GM21529 (cell line): ENCODE measurements at regions not wholly inside any gene's neighbourhood (a gene's known extent, or its start where the extent isn't known, plus 50 kb on each side); places are given as distances from the start of the nearest gene placed in this dataset.

Source experiments
- ATAC-seq: cut with Tn5 transposase; IDR thresholded peaks from one replicate; pipeline ENCODE4 v1.9.1; 2021; ENCODE audit not compliant: unreplicated experiment

DNA sequence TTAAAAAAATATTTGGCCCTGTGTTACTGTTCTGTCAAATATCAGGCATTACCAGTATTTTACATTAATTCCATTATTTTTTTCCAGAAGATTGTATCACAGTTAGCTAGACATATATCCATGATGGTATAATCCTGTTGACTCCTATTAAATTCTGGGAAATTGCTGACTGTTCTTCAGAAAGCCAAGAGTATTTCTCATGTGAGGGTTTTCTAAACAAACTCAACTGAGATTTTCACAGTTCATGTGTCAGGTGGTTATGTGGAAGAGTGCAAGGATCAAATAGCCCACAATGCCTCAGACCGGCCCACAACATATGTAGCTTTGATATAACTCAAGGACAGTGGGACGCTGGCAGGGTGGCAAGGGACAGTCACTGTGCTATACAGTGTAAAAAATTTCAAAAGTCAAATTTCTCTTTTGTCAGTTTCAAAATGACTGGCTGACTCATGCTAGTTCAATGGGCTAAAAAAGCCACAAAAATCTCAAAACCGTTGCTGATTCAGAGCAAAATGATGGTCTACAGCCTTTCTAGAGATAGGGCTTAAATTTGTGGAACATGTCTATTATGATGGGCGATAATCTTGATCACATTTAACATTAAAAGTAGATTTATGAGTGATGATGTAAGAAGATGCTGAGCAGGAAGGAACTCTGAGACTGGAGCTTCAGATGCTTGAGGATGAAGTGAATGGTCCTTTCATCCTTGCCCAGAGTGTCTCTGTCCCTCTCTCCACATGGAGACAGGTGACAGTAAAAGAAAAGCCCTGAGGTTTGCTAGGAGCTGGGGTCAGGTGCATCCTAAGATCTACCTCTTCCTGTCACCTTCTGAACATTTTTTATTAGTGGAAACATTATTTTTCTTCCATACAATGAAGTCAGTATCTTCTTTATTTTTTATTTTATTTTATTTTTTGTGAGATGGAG, 175.8 kb upstream of the PIEZO2 start:
- ATAC-seq, result peak; percentile 92

DNA sequence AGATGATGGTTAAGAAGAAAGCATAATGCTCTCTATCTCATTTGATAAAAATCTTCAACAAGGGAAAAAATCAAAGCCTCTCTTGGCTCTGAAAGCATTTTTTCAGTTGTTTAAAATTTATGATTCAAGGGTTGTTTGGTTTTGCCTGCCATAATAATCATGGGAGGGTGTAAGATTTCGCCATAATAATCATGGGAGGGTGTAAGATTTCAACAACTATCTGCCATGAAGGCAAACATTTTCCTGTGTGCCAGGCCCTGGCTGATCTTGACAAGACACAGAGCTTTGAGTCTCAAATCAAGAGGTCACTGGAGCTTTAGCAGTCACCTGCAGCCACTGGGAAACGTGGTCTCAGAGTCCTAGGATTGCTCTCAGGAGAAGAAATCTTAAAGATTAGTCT, 175.1 kb upstream of the PIEZO2 start:
- no peak for ATAC-seq

- ATAC-seq, result no peak
Observed at GRCh38 chr18:11323359-11323819, 174.0 kb upstream of the PIEZO2 start.

GRCh38 chr18:11322716-11323115, 173.3 kb upstream of the PIEZO2 start:
- ATAC-seq, result no peak

DNA sequence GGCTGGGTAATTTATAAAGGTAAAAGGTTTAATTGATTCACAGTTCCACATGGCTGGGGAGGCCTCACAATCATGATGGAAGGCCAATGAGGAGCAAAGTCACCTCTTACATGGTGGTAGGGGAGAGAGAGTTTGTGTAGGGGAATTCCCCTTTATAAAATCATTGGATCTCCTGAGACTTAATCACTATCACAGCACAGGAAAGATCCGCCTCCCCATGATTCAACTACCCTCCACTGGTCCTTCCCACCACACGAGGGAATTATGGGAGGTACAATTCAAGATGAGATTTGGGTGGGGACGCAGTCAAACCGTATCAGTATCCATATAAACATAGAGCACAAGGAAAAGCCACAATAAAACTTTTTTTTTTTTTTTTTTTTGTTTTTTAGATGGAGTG, 172.6 kb upstream of the PIEZO2 start:
- ATAC-seq, result no peak

DNA sequence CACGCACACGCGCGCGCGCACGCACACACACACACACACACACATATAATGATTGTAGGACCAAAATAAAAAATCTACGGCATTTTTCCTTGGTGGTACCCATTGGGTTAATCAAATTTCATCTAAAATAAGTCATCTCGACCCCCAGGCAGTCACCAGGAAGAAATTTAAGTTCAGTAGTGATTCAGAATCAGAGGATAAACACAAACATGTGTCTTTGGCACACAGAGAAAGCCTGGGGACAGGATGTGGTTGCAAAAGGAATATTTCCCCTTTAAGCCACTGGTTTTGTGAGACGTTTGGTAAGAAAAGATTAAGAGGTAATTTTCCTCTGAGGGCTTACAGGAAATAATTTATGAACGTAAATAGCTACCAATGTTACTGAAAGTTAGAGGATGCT, 171.6 kb upstream of the PIEZO2 start:
- no peak for ATAC-seq

DNA sequence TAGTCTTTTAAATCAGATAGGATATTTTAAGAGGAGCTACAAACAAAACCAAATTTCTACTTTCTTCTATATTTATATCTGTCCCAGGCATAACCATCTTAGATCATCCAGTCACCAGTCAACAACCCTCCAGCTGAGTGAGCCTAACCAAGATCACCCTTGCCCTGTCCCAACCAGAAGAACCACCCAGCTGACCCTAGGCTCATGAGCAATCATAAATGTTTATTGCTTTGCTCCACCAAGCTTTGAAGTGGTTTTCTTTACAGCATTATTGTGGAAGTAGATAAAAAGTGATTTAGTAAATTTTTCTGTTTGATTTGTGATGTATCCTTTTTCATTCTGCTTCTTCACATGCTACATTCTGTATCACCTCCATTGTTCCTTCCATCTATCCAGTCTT, 167.2 kb upstream of the PIEZO2 start:
- ATAC-seq, result no peak

DNA sequence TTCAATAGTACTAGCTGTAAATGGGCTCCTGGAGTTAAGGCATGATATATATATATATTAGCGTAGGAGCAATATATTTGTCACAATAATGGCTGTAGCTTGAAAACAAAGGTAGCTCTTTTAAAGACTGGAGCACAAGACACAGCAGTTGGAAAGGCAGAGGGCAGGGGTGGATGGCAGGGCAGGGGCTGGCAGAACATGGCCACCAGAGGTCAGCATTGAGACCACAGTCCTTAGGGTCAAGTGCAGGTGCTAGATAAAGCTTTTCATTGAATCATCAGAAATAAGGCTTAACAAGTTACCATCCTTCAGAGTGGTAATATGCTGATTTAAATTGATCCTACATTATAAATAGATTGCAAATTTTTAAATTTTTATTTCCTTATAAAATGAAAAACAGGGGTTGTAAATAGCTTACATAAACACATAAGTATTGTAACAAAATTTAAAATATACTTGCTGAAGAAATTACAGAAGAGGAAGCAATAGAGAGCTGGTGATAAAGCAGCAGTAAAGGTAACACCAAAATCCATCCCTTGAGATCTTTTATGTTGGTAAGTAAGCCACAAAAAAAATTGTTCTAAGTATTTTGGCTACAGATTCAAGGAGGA, 161.2 kb upstream of the PIEZO2 start:
- ATAC-seq, result peak; percentile 51

- no peak for ATAC-seq
Observed at GRCh38 chr18:11309172-11309571, 159.8 kb upstream of the PIEZO2 start.

GRCh38 chr18:11308499-11308898, 159.1 kb upstream of the PIEZO2 start:
- ATAC-seq, result no peak

- no peak for ATAC-seq
Observed at GRCh38 chr18:11307716-11308115, 158.3 kb upstream of the PIEZO2 start.

DNA sequence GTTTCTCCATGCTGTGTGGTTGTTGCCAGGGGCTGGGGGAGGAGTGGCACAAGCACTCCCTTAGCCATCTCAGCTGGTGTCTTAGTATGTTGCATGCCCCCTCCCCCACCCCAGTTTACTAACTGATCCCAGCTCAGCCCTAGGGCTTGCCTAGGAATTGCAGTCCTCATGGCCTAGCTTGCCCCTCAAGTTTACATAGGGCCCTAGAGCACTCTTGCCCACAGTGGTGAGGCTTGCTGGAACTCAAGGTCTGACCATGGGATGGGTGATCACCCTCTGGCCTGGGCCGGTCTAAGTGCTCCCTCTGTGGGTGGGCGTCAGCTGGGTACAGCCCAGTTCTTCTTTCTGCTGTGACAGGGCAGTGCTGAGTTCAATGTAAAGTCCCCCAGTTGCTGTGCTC, 156.1 kb upstream of the PIEZO2 start:
- ATAC-seq, result no peak

DNA sequence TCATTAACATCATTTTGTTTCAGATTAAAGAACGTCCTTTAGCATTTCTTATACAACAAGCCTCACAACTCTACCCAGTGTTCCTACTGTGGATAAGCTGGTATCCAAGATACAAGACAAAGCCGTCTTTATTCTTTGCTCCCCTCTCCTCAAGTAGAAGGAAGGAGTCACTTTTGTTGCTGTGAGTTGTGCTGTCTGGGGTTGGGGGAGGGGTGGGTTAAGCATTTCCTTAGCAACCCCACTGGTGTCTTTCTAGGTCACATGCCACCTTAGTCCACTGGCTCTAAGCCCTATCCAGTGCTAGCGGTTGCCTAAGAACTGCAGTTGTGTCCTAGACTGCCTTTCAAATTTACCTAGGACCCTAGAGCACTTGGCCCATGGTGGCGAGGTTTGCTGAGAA, 155.6 kb upstream of the PIEZO2 start:
- no peak for ATAC-seq

GRCh38 chr18:11296946-11297345, 147.6 kb upstream of the PIEZO2 start:
- no peak for ATAC-seq

- no peak for ATAC-seq
Observed at GRCh38 chr18:11293794-11294193, 144.4 kb upstream of the PIEZO2 start.

GRCh38 chr18:11290786-11291185, 141.4 kb upstream of the PIEZO2 start:
- no peak for ATAC-seq

DNA sequence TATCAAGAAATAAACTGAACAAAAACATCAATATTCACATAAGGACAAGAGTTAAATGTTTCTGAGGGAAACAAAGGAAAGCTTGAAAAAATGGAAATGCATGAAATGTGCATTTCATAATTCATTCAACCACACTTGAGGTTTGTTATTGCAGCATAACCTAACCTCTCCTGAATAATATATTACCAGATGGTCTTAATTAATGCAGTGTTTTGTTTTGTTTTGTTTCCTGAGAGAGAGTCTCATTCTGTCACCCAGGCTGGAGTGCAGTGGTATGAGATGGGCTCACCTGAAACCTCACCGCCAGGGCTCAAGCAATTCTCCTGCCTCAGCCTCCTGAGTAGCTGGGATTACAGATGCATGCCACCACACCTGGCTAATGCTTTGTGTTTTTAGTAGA, 139.9 kb upstream of the PIEZO2 start:
- no peak for ATAC-seq

DNA sequence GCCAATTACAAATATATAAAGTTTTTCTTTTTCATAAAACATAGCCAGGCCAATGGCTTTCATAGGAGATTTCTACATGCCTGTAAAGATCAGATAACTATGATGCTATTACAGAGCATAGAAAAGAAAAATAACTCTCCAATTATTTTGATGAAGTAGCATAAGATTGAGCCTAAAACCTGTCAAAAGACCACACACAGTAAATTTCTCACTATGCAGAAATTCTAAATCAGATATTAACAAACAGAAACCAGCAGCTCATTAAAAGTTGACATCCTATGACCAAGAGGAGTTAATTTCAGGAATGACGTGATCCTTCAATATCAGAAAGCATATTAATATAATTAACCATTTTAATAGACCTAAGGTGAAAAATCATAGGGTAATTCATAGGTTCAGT, 139.0 kb upstream of the PIEZO2 start:
- no peak for ATAC-seq

DNA sequence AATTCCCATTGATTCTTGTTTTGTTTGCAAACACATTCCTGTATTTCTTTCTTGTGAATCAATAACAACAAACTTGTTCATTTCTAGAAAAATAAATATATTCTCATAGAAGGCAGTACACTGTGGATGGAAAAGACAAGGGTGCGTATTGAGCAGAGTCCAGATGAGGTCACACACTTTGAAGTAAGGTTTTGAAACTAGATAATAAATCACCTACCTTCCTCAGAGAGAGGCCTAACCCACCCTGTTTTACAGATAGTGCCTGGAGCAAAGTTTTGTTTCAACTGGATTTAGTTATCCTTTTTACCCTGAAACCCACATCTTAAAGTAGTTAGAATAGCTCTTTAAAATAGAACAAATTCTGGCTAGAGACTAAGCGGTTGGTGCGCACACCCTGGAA, 137.1 kb upstream of the PIEZO2 start:
- ATAC-seq, result no peak

GRCh38 chr18:11284811-11285210, 135.4 kb upstream of the PIEZO2 start:
- ATAC-seq, result no peak

- no peak for ATAC-seq
Observed at GRCh38 chr18:11284349-11284748, 135.0 kb upstream of the PIEZO2 start.

GRCh38 chr18:11283479-11284161, 134.3 kb upstream of the PIEZO2 start:
- ATAC-seq, result no peak
